Activated T-helper 17 cell treated with anti-CD3 and anti-CD28 coated beads, Interleukin-2, amount 50 U/mL, for 72 hours (primary cell): ENCODE measurements at regions not wholly inside any gene's neighbourhood (a gene's known extent, or its start where the extent isn't known, plus 50 kb on each side); places are given as distances from the start of the nearest gene placed in this dataset.
"Not testable (repeated sequence)": the region's sequence is repeated elsewhere in the genome, so short reads cannot be mapped to it uniquely, and the experiment has no call there.

Experiments
- ATAC-seq: fragments of 150-1000 bp; cut with Tn5 transposase; replicated peaks from 2 replicates; pipeline ENCODE4 v1.10.0; 2021; ENCODE audit warnings: mild to moderate bottlenecking, moderate library complexity
- H3K27ac Mint-ChIP-seq: one replicate; pipeline ENCODE4 v1.8.0; 2022; ENCODE audit warnings: mixed read lengths
- H3K27me3 Mint-ChIP-seq: one replicate; pipeline ENCODE4 v1.8.0; 2022; ENCODE audit warnings: mixed read lengths
- H3K36me3 Mint-ChIP-seq: one replicate; pipeline ENCODE4 v1.8.0; 2022; ENCODE audit warnings: low read depth, mild to moderate bottlenecking, mixed read lengths
- H3K4me1 Mint-ChIP-seq: one replicate; pipeline ENCODE4 v1.8.0; 2022; ENCODE audit warnings: mixed read lengths
- H3K4me3 Mint-ChIP-seq: one replicate; pipeline ENCODE4 v1.8.0; 2022; ENCODE audit warnings: mild to moderate bottlenecking, mixed read lengths
- H3K9me3 Mint-ChIP-seq: one replicate; pipeline ENCODE4 v1.8.0; 2022; ENCODE audit warnings: mixed read lengths

DNA sequence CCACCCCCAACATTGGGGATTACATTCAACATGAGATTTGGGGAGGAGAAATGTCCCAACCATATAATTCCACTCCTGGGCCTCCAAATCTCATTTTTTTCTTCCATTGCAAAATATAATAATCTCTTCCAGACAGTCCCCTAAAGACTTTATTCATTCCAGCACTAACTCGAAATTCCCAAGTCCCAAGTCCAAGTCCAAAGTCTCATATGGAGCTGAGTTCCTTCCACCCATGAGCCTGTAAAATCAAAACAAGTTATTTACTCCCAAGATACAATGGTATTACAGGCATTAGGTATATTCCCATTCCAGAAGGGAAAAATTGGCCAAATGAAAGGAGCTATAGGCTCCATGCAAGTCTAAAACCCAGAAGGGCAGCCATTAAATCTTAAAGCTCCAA, 56.7 kb downstream of the P2RY1 start:
- Mint-ChIP-seq H3K36me3 (no peaks in the 10 kb centered on the region), H3K27ac (no peak overlapping the region), H3K4me3 (no peak overlapping the region), H3K27me3 (peaks cover 7% of the 10 kb centered on the region), H3K4me1 (no peaks in the 10 kb centered on the region), H3K9me3 (peaks cover 4% of the 10 kb centered on the region)
- no peak for ATAC-seq

DNA sequence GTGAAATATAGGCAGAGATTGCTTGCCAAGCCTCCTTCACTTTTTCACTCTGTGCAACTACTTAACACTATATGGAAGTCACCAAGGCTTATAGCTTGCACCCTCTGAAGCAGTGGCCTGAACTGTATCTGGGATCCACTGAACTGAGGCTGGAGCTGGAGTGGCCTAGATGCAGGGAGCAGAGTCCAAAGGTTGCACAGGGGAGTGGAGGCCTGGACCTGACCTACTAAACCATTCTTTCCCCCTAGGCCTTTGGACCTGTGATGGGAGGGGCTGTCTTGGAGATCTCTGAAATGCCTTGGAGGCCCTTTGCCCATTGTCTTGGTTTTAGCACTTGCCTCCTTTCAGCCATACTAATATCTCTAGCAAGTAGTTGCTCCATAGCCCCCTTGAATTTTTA, 57.5 kb downstream of the P2RY1 start:
- no peak for ATAC-seq
- Mint-ChIP-seq H3K27ac (no peak overlapping the region), H3K36me3 (no peaks in the 10 kb centered on the region), H3K9me3 (peaks cover 4% of the 10 kb centered on the region), H3K4me3 (no peak overlapping the region), H3K4me1 (no peaks in the 10 kb centered on the region), H3K27me3 (peaks cover 7% of the 10 kb centered on the region)

- H3K27ac Mint-ChIP-seq, result no peak overlapping the region
- ATAC-seq, result no peak
- no peaks in the 10 kb centered on the region for H3K36me3 Mint-ChIP-seq
- H3K4me1 Mint-ChIP-seq, result no peaks in the 10 kb centered on the region
- no peak overlapping the region for H3K4me3 Mint-ChIP-seq
- H3K27me3 Mint-ChIP-seq, result peaks cover 7% of the 10 kb centered on the region
- peaks cover 4% of the 10 kb centered on the region for H3K9me3 Mint-ChIP-seq
Measured at GRCh38 chr3:152893647-152894046, 58.7 kb downstream of the P2RY1 start.

DNA sequence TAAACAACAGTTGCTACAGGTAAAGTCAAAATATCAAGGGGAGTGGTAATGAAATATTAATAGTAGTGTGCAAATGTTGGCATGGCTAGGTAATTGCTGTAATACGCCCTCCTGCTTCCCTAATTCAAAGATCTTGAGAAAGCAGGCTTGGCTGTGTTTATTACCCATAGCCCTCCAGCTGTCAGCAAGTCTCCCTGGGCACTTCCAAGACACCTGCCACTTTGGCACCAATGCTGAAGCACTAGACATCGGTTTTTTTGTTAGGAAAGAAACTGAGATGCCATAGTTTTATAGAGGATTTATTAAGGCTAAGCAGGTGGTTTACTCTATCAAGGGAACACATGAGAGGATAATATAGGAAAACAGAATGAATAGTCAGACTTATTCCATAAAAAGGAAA, 64.4 kb downstream of the P2RY1 start:
- no peak for ATAC-seq
- Mint-ChIP-seq H3K9me3 (no peaks in the 10 kb centered on the region), H3K27ac (no peak overlapping the region), H3K36me3 (no peaks in the 10 kb centered on the region), H3K4me3 (no peak overlapping the region), H3K4me1 (no peaks in the 10 kb centered on the region), H3K27me3 (no peaks in the 10 kb centered on the region)

GRCh38 chr3:152902141-152902669, 67.3 kb downstream of the P2RY1 start:
- Mint-ChIP-seq H3K4me1 (no peaks in the 10 kb centered on the region), H3K9me3 (no peaks in the 10 kb centered on the region), H3K4me3 (no peak overlapping the region), H3K27me3 (no peaks in the 10 kb centered on the region), H3K36me3 (no peaks in the 10 kb centered on the region), H3K27ac (no peak overlapping the region)
- ATAC-seq, result no peak

DNA sequence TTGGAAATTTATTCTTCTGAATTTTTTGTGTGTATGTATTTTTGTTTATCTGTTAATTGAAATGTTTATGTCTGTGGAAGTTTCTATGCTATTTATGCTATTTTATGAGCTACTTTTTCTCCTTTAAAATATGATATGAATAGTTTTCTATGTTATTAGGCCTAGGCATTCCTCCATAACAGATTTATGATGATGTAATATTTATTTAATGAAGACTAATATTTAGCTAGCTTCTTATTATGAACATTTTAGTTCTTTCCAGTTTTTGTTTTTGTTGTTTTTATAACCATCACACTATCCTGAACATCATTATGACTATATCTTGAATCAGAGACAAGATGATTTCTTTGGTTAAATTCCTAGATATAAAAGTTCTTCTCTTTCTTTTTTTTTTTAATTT, 70.7 kb downstream of the P2RY1 start:
- no peaks in the 10 kb centered on the region for H3K36me3 Mint-ChIP-seq
- no peak overlapping the region for H3K27ac Mint-ChIP-seq
- no peak overlapping the region for H3K4me3 Mint-ChIP-seq
- no peaks in the 10 kb centered on the region for H3K4me1 Mint-ChIP-seq
- H3K27me3 Mint-ChIP-seq, result no peaks in the 10 kb centered on the region
- no peak for ATAC-seq
- no peaks in the 10 kb centered on the region for H3K9me3 Mint-ChIP-seq

GRCh38 chr3:152909180-152909883, 74.4 kb downstream of the P2RY1 start:
- no peaks in the 10 kb centered on the region for H3K27me3 Mint-ChIP-seq
- H3K36me3 Mint-ChIP-seq, result no peaks in the 10 kb centered on the region
- H3K4me1 Mint-ChIP-seq, result no peaks in the 10 kb centered on the region
- H3K9me3 Mint-ChIP-seq, result no peaks in the 10 kb centered on the region
- H3K27ac Mint-ChIP-seq, result no peak overlapping the region
- no peak overlapping the region for H3K4me3 Mint-ChIP-seq
- no peak for ATAC-seq

DNA sequence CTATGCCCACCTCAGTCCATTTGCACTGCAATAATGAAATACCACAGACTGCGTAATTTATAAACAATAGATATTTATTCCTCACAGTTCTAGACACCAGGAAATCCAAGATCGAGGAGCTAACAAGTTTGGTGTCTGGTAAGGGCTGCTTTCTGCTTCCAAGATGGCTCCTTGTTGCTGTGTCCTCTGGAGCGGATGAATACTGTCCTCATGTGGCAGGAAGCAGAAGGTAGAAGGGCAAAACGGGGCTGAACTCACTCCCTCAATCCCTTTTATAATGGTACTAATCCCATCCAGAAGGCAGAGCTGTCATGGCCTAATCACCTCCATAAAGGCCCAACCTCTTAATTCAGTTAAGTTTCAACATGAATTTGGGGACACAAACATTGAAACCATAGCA, 75.3 kb downstream of the P2RY1 start:
- no peak overlapping the region for H3K27ac Mint-ChIP-seq
- H3K4me3 Mint-ChIP-seq, result no peak overlapping the region
- H3K36me3 Mint-ChIP-seq, result no peaks in the 10 kb centered on the region
- no peaks in the 10 kb centered on the region for H3K27me3 Mint-ChIP-seq
- H3K4me1 Mint-ChIP-seq, result no peaks in the 10 kb centered on the region
- no peak for ATAC-seq
- no peaks in the 10 kb centered on the region for H3K9me3 Mint-ChIP-seq

DNA sequence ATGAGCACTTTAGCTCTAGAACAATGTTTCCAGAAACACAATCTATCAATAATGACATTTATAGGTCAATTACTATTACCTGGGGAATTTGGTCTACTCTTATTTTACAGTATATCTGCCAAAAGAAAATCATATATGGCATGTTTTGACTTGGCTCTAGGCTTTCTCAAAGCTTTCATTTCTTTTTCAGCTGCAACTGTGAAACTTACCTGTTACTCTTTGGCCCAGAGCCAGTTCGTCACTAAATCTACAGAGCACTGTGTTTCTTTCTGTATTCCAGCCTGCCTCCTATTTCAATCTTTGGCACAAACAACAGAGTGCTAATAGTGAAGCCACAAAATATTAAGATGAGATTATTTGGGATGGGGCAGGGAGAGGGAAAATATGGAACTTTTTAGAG, 76.0 kb downstream of the P2RY1 start:
- H3K36me3 Mint-ChIP-seq, result no peaks in the 10 kb centered on the region
- H3K9me3 Mint-ChIP-seq, result no peaks in the 10 kb centered on the region
- H3K4me3 Mint-ChIP-seq, result no peak overlapping the region
- no peaks in the 10 kb centered on the region for H3K27me3 Mint-ChIP-seq
- H3K27ac Mint-ChIP-seq, result no peak overlapping the region
- no peak for ATAC-seq
- H3K4me1 Mint-ChIP-seq, result no peaks in the 10 kb centered on the region

- not testable (repeated sequence) for H3K4me1 Mint-ChIP-seq, H3K4me3 Mint-ChIP-seq, ATAC-seq, H3K36me3 Mint-ChIP-seq, H3K9me3 Mint-ChIP-seq, H3K27ac Mint-ChIP-seq, H3K27me3 Mint-ChIP-seq
Measured at GRCh38 chr3:152914743-152915142, 79.8 kb downstream of the P2RY1 start.

- no peak for ATAC-seq
- peaks cover 8% of the 10 kb centered on the region for H3K27me3 Mint-ChIP-seq
- no peaks in the 10 kb centered on the region for H3K36me3 Mint-ChIP-seq
- no peak overlapping the region for H3K27ac Mint-ChIP-seq
- no peaks in the 10 kb centered on the region for H3K9me3 Mint-ChIP-seq
- H3K4me3 Mint-ChIP-seq, result no peak overlapping the region
- H3K4me1 Mint-ChIP-seq, result no peaks in the 10 kb centered on the region
Measured at GRCh38 chr3:152915695-152916094, 80.8 kb downstream of the P2RY1 start.

GRCh38 chr3:152916753-152917279, 81.9 kb downstream of the P2RY1 start:
- no peak overlapping the region for H3K4me3 Mint-ChIP-seq
- no peak for ATAC-seq
- H3K27ac Mint-ChIP-seq, result no peak overlapping the region
- peaks cover 8% of the 10 kb centered on the region for H3K27me3 Mint-ChIP-seq
- no peaks in the 10 kb centered on the region for H3K36me3 Mint-ChIP-seq
- no peaks in the 10 kb centered on the region for H3K9me3 Mint-ChIP-seq
- no peaks in the 10 kb centered on the region for H3K4me1 Mint-ChIP-seq

GRCh38 chr3:152921351-152921750, 86.4 kb downstream of the P2RY1 start:
- Mint-ChIP-seq H3K36me3 (no peaks in the 10 kb centered on the region), H3K9me3 (no peaks in the 10 kb centered on the region), H3K4me1 (no peaks in the 10 kb centered on the region), H3K27ac (no peak overlapping the region), H3K4me3 (no peak overlapping the region), H3K27me3 (peaks cover 16% of the 10 kb centered on the region)
- no peak for ATAC-seq

DNA sequence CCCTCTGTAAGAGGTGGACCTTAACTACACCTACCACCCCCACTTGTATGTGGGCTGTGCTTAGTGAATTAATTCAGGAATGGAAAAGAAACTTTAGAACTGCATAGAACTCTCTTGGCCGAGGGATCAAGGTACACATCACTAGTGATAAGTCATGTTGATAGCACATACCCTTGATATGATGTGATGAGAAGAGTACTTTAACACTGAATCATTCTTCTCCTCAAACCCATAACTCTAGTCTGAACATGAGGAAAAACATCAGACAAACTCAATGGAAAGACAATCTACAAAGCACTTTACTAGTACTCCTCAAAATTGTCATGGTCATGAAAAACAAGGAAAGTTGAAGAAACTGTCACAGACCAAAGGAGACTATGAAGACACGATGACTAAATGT, 87.6 kb downstream of the P2RY1 start:
- H3K36me3 Mint-ChIP-seq, result no peaks in the 10 kb centered on the region
- H3K9me3 Mint-ChIP-seq, result no peaks in the 10 kb centered on the region
- no peak overlapping the region for H3K27ac Mint-ChIP-seq
- no peak for ATAC-seq
- peaks cover 11% of the 10 kb centered on the region for H3K27me3 Mint-ChIP-seq
- no peak overlapping the region for H3K4me3 Mint-ChIP-seq
- H3K4me1 Mint-ChIP-seq, result no peaks in the 10 kb centered on the region

GRCh38 chr3:152927131-152927530, 92.2 kb downstream of the P2RY1 start:
- Mint-ChIP-seq H3K4me3 (no peak overlapping the region), H3K36me3 (no peaks in the 10 kb centered on the region), H3K27ac (no peak overlapping the region), H3K27me3 (peaks cover 8% of the 10 kb centered on the region), H3K9me3 (no peaks in the 10 kb centered on the region), H3K4me1 (no peaks in the 10 kb centered on the region)
- ATAC-seq, result no peak
